ENCODE measurements at regions not wholly inside any gene's neighbourhood (a gene's known extent, or its start where the extent isn't known, plus 50 kb on each side); places are given as distances from the start of the nearest gene placed in this dataset.

DNA sequence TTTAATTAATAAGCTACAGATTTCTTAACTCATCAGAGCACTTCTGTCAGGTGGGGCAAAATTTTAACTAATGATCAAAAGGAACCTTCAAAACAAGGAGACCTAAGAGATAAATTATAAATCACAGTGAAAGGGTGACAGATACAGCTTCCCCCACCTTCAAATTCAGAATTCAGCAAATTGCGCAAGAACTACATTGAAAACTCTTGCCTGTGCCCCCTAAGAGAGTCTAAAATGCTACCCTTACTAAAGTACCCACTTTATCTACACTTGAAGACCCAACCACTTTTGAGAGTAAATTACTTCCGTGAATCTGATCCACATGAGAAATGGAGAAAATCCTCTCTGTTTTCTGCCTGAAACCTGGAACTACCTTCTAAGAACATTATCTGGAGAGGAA, 324.9 kb downstream of the PAX3 start:
- TF ChIP-seq, protein P1, sequence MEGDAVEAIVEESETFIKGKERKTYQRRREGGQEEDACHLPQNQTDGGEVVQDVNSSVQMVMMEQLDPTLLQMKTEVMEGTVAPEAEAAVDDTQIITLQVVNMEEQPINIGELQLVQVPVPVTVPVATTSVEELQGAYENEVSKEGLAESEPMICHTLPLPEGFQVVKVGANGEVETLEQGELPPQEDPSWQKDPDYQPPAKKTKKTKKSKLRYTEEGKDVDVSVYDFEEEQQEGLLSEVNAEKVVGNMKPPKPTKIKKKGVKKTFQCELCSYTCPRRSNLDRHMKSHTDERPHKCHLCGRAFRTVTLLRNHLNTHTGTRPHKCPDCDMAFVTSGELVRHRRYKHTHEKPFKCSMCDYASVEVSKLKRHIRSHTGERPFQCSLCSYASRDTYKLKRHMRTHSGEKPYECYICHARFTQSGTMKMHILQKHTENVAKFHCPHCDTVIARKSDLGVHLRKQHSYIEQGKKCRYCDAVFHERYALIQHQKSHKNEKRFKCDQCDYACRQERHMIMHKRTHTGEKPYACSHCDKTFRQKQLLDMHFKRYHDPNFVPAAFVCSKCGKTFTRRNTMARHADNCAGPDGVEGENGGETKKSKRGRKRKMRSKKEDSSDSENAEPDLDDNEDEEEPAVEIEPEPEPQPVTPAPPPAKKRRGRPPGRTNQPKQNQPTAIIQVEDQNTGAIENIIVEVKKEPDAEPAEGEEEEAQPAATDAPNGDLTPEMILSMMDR (conservative IDR thresholded peaks at IDR 0.05; ENCODE audit: low read depth, low read length) = no peak
- TF ChIP-seq EZH2 (IDR thresholded peaks at IDR 0.05; ENCODE audit: borderline replicate concordance, low read depth, low read length, poor library complexity, severe bottlenecking) = no peak
